H9 (cell line): ENCODE measurements at regions not wholly inside any gene's neighbourhood (a gene's known extent, or its start where the extent isn't known, plus 50 kb on each side); places are given as distances from the start of the nearest gene placed in this dataset.

Experiments used
- DNase-seq: peaks from one replicate; pipeline ENCODE4 v3.0.0-alpha.2; 2017
- H2AFZ ChIP-seq: one replicate; pipeline ENCODE4 v1.6.1; 2013; ENCODE audit warnings: mild to moderate bottlenecking, low read length, control low read depth, moderate library complexity
- H2AK5ac ChIP-seq: 2 replicates; pipeline ENCODE4 v1.6.1; 2013; ENCODE audit warnings: low read length, control low read depth, mixed read lengths; ENCODE audit not compliant: insufficient read length
- H2BK120ac ChIP-seq: one replicate; pipeline ENCODE4 v1.6.1; 2013; ENCODE audit warnings: low read depth, mild to moderate bottlenecking, low read length, control low read depth, inconsistent platforms; ENCODE audit not compliant: poor library complexity, severe bottlenecking
- H2BK12ac ChIP-seq: 2 replicates; pipeline ENCODE4 v1.6.1; 2013; ENCODE audit warnings: low read length, control low read depth, mixed read lengths, low read depth; ENCODE audit not compliant: insufficient read length
- H2BK15ac ChIP-seq: 2 replicates; pipeline ENCODE4 v1.6.1; 2013; ENCODE audit warnings: low read depth, low read length, control low read depth
- H2BK20ac ChIP-seq: one replicate; pipeline ENCODE4 v1.6.1; 2013; ENCODE audit warnings: low read depth, mild to moderate bottlenecking, low read length, control low read depth, inconsistent platforms; ENCODE audit not compliant: poor library complexity, severe bottlenecking
- H2BK5ac ChIP-seq: 2 replicates; pipeline ENCODE4 v1.6.1; 2013; ENCODE audit warnings: low read length, control low read depth, mixed read lengths; ENCODE audit not compliant: insufficient read length
- H3K14ac ChIP-seq: 2 replicates; pipeline ENCODE4 v1.6.1; 2013; ENCODE audit warnings: low read length, control low read depth; ENCODE audit not compliant: insufficient read depth
- H3K18ac ChIP-seq: 2 replicates; pipeline ENCODE4 v1.6.1; 2013; ENCODE audit warnings: low read depth, mild to moderate bottlenecking, mixed read lengths, low read length, control low read depth; ENCODE audit not compliant: insufficient read length
- H3K23ac ChIP-seq: 2 replicates; pipeline ENCODE4 v1.6.1; 2013; ENCODE audit warnings: low read length, control low read depth, mixed read lengths, low read depth; ENCODE audit not compliant: insufficient read length
- H3K23me2 ChIP-seq: 2 replicates; pipeline ENCODE4 v1.6.1; 2013; ENCODE audit warnings: low read depth, mild to moderate bottlenecking, mixed read lengths, low read length, control low read depth; ENCODE audit not compliant: insufficient read length, poor library complexity, severe bottlenecking
- H3K27ac ChIP-seq: 2 replicates; pipeline ENCODE4 v1.5.1; 2013; ENCODE audit warnings: low read length, control low read depth, mixed read lengths, low read depth; ENCODE audit not compliant: insufficient read length
- H3K27me3 ChIP-seq: 2 replicates; pipeline ENCODE4 v1.6.1; 2013; ENCODE audit warnings: low read length, control low read depth, inconsistent platforms; ENCODE audit not compliant: insufficient read depth
- H3K4ac ChIP-seq: 2 replicates; pipeline ENCODE4 v1.6.1; 2013; ENCODE audit warnings: low read depth, mild to moderate bottlenecking, control low read depth, inconsistent platforms, low read length, moderate library complexity
- H3K4me1 ChIP-seq: 2 replicates; pipeline ENCODE4 v1.6.1; 2013; ENCODE audit warnings: low read length, control low read depth, inconsistent platforms; ENCODE audit not compliant: insufficient read depth
- H3K4me2 ChIP-seq: 2 replicates; pipeline ENCODE4 v1.6.1; 2013; ENCODE audit warnings: low read length, control low read depth, mixed read lengths; ENCODE audit not compliant: insufficient read length, insufficient read depth
- H3K56ac ChIP-seq: 2 replicates; pipeline ENCODE4 v1.6.1; 2013; ENCODE audit warnings: low read depth, mild to moderate bottlenecking, mixed read lengths, low read length, control low read depth; ENCODE audit not compliant: insufficient read length
- H3K79me1 ChIP-seq: 2 replicates; pipeline ENCODE4 v1.6.1; 2013; ENCODE audit warnings: low read depth, mild to moderate bottlenecking, moderate library complexity, low read length, control low read depth, inconsistent platforms; ENCODE audit not compliant: insufficient read depth, poor library complexity, severe bottlenecking
- H3K79me2 ChIP-seq: 2 replicates; pipeline ENCODE4 v1.6.1; 2013; ENCODE audit warnings: low read length, control low read depth, inconsistent platforms; ENCODE audit not compliant: insufficient read depth
- H3K9ac ChIP-seq: 2 replicates; pipeline ENCODE4 v1.6.1; 2013; ENCODE audit warnings: low read length, control low read depth, mixed read lengths; ENCODE audit not compliant: insufficient read length; ENCODE audit errors: extremely low read depth
- H3K9me3 ChIP-seq: one replicate; pipeline ENCODE4 v1.6.1; 2013; ENCODE audit warnings: low read depth, low read length, inconsistent platforms; ENCODE audit not compliant: control insufficient read depth
- H3T11ph ChIP-seq: one replicate; pipeline ENCODE4 v1.6.1; 2013; ENCODE audit warnings: mild to moderate bottlenecking, low read length, control low read depth, inconsistent platforms
- H4K20me1 ChIP-seq: one replicate; pipeline ENCODE4 v1.6.1; 2013; ENCODE audit not compliant: control insufficient read depth, insufficient read length, insufficient read depth
- H4K5ac ChIP-seq: 2 replicates; pipeline ENCODE4 v1.6.1; 2013; ENCODE audit warnings: low read depth, mild to moderate bottlenecking, mixed read lengths, low read length, control low read depth; ENCODE audit not compliant: insufficient read length
- H4K8ac ChIP-seq: replicated peaks from 2 replicates; pipeline ENCODE4 v1.6.1; 2013; ENCODE audit warnings: low read length, control low read depth, mixed read lengths, low read depth; ENCODE audit not compliant: insufficient read length
- H4K91ac ChIP-seq: 2 replicates; pipeline ENCODE4 v1.6.1; 2013; ENCODE audit warnings: low read depth, mild to moderate bottlenecking, moderate library complexity, mixed read lengths, low read length, control low read depth; ENCODE audit not compliant: insufficient read length
- H3K27ac Mint-ChIP-seq, 3 experiments: 2 replicates in 2 of 3; 3 replicates in 1 of 3; pipeline ENCODE4 v1.8.0; 2020 to 2021; ENCODE audit warnings: mixed read lengths in 3 of 3, mild to moderate bottlenecking in 1 of 3, moderate library complexity in 1 of 3
- H3K27me3 Mint-ChIP-seq: 2 replicates; pipeline ENCODE4 v1.8.0; 2021; ENCODE audit warnings: low read depth, mild to moderate bottlenecking, moderate library complexity, mixed read lengths
- H3K36me3 Mint-ChIP-seq, 3 experiments: 2 replicates in 2 of 3; 3 replicates in 1 of 3; pipeline ENCODE4 v1.8.0; 2020 to 2021; ENCODE audit warnings: low read depth in 3 of 3, mixed read lengths in 3 of 3; ENCODE audit not compliant: insufficient read depth in 1 of 3
- H3K4me1 Mint-ChIP-seq, 2 experiments: 2 replicates each; pipeline ENCODE4 v1.8.0; 2020; ENCODE audit warnings: mixed read lengths in 2 of 2
- H3K4me3 Mint-ChIP-seq, 2 experiments: 2 replicates in 1 of 2; 3 replicates in 1 of 2; pipeline ENCODE4 v1.8.0; 2020 to 2021; ENCODE audit warnings: mild to moderate bottlenecking in 2 of 2, mixed read lengths in 2 of 2, moderate library complexity in 1 of 2
- H3K9me3 Mint-ChIP-seq, 2 experiments: 2 replicates in 1 of 2; 3 replicates in 1 of 2; pipeline ENCODE4 v1.8.0; 2020; ENCODE audit warnings: mild to moderate bottlenecking in 2 of 2, mixed read lengths in 2 of 2, moderate library complexity in 1 of 2
- CTCF ChIP-seq: fragments of 200-600 bp; sonication (generic); conservative IDR thresholded peaks from 3 replicates; pipeline ENCODE4 v1.8.0; 2021; ENCODE audit warnings: antibody characterized with exemption, mild to moderate bottlenecking
- WGBS: extraction: QIAGEN DNeasy Blood & Tissue Kit; methylation state at CpG from one replicate; pipeline ENCODE4 v1.1.7; 2013; ENCODE audit warnings: missing lambda C conversion rate, low lambda C conversion rate, mixed read lengths; ENCODE audit not compliant: insufficient read length; ENCODE audit errors: extremely low coverage; 5-methylcytosine and 5-hydroxymethylcytosine counted together

- Mint-ChIP-seq H3K27ac (no peak overlapping the region), H3K27me3 (no peaks in the 10 kb centered on the region), H3K4me1 (peaks cover 0 to 8% of the 10 kb centered on the region in 2 experiments; a peak in 2 of 4 replicates), H3K36me3 (peaks cover 4 to 7% (median 7%) of the 10 kb centered on the region in 3 experiments; a peak in 6 of 7 replicates), H3K9me3 (peaks cover 4 to 8% of the 10 kb centered on the region in 2 experiments), H3K4me3 (no peak overlapping the region)
- no peak for DNase-seq
- no peaks in the 10 kb centered on the region for H3K4me1 ChIP-seq
- no peak overlapping the region for H2BK20ac ChIP-seq
- H4K20me1 ChIP-seq, result no peaks in the 10 kb centered on the region
- no peak overlapping the region for H3K56ac ChIP-seq
- no peak overlapping the region for H3K18ac ChIP-seq
- H4K8ac ChIP-seq, result no peak overlapping the region
- no peak overlapping the region for H4K5ac ChIP-seq
- TF ChIP-seq CTCF, result no peak
- H3T11ph ChIP-seq, result no peak overlapping the region
- no peak overlapping the region for H2AFZ ChIP-seq
- H3K9ac ChIP-seq, result no peak overlapping the region
- no peak overlapping the region for H3K4me2 ChIP-seq
- H3K79me2 ChIP-seq, result no peaks in the 10 kb centered on the region
- no peak overlapping the region for H3K27ac ChIP-seq
- no peak overlapping the region for H2BK12ac ChIP-seq
- H2BK15ac ChIP-seq, result no peak overlapping the region
- WGBS, result no CpG with 5 or more reads among the region's 4 CpGs
- no peak overlapping the region for H3K23ac ChIP-seq
- H2BK5ac ChIP-seq, result no peak overlapping the region
- no peaks in the 10 kb centered on the region for H3K27me3 ChIP-seq
- H3K79me1 ChIP-seq, result no peaks in the 10 kb centered on the region
- no peak overlapping the region for H4K91ac ChIP-seq
- H2BK120ac ChIP-seq, result no peak overlapping the region
- no peaks in the 10 kb centered on the region for H3K23me2 ChIP-seq
- H2AK5ac ChIP-seq, result no peak overlapping the region
- no peak overlapping the region for H3K14ac ChIP-seq
- peaks cover 5% of the 10 kb centered on the region for H3K9me3 ChIP-seq
- no peak overlapping the region for H3K4ac ChIP-seq
These were observed 206.6 kb downstream of the PRELID2 start for GRCh38 chr5:145628525-145628924.
